Neural cell (in vitro differentiated cells): ENCODE measurements at regions not wholly inside any gene's neighbourhood (a gene's known extent, or its start where the extent isn't known, plus 50 kb on each side); places are given as distances from the start of the nearest gene placed in this dataset.

Source experiments
- EP300 ChIP-seq: fragments of 450-650 bp; conservative IDR thresholded peaks from 2 replicates; pipeline ENCODE4 v1.6.1; 2014; ENCODE audit warnings: antibody characterized with exemption, mild to moderate bottlenecking, moderate library complexity; ENCODE audit not compliant: poor library complexity, severe bottlenecking
- EZH2 ChIP-seq: fragments of 200-600, 300-800 bp; shearing (Covaris generic), sonication (generic); IDR thresholded peaks from 2 replicates; pipeline ENCODE4 v1.6.1; 2014; ENCODE audit warnings: antibody characterized with exemption, low read length, borderline replicate concordance, mild to moderate bottlenecking; ENCODE audit not compliant: insufficient read depth, poor library complexity, severe bottlenecking
- MXI1 ChIP-seq: fragments of 450-650 bp; conservative IDR thresholded peaks from 2 replicates; pipeline ENCODE4 v1.6.1; 2014; ENCODE audit warnings: antibody characterized with exemption, mild to moderate bottlenecking; ENCODE audit not compliant: poor library complexity, severe bottlenecking
- POLR2AphosphoS5 ChIP-seq: IDR thresholded peaks from 2 replicates; pipeline ENCODE4 v1.6.1; 2012
- RAD21 ChIP-seq: fragments of 450-650 bp; conservative IDR thresholded peaks from 2 replicates; pipeline ENCODE4 v1.6.1; 2014; ENCODE audit warnings: antibody characterized with exemption, mild to moderate bottlenecking, moderate library complexity
- TAF1 ChIP-seq: IDR thresholded peaks from 2 replicates; pipeline ENCODE4 v1.6.1; 2012; ENCODE audit warnings: low read depth
- TF ChIP-seq, protein P1 (sequence below): fragments of 450-650 bp; IDR thresholded peaks from 2 replicates; pipeline ENCODE4 v1.5.1; 2014; ENCODE audit warnings: antibody characterized with exemption, mild to moderate bottlenecking, moderate library complexity; ENCODE audit not compliant: poor library complexity, severe bottlenecking
- TF ChIP-seq, protein P2 (sequence below): IDR thresholded peaks from 2 replicates; pipeline ENCODE4 v1.6.1; 2012; ENCODE audit warnings: borderline replicate concordance

GRCh38 chr5:110304176-110304575 is 422.3 kb downstream of the TMEM232 start:
- TF ChIP-seq, protein P1, sequence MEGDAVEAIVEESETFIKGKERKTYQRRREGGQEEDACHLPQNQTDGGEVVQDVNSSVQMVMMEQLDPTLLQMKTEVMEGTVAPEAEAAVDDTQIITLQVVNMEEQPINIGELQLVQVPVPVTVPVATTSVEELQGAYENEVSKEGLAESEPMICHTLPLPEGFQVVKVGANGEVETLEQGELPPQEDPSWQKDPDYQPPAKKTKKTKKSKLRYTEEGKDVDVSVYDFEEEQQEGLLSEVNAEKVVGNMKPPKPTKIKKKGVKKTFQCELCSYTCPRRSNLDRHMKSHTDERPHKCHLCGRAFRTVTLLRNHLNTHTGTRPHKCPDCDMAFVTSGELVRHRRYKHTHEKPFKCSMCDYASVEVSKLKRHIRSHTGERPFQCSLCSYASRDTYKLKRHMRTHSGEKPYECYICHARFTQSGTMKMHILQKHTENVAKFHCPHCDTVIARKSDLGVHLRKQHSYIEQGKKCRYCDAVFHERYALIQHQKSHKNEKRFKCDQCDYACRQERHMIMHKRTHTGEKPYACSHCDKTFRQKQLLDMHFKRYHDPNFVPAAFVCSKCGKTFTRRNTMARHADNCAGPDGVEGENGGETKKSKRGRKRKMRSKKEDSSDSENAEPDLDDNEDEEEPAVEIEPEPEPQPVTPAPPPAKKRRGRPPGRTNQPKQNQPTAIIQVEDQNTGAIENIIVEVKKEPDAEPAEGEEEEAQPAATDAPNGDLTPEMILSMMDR: no peak
- TF ChIP-seq EZH2 (no peak), EP300 (no peak), TAF1 (no peak), MXI1 (no peak), RAD21 (no peak), POLR2AphosphoS5 (no peak)
- TF ChIP-seq, protein P2, sequence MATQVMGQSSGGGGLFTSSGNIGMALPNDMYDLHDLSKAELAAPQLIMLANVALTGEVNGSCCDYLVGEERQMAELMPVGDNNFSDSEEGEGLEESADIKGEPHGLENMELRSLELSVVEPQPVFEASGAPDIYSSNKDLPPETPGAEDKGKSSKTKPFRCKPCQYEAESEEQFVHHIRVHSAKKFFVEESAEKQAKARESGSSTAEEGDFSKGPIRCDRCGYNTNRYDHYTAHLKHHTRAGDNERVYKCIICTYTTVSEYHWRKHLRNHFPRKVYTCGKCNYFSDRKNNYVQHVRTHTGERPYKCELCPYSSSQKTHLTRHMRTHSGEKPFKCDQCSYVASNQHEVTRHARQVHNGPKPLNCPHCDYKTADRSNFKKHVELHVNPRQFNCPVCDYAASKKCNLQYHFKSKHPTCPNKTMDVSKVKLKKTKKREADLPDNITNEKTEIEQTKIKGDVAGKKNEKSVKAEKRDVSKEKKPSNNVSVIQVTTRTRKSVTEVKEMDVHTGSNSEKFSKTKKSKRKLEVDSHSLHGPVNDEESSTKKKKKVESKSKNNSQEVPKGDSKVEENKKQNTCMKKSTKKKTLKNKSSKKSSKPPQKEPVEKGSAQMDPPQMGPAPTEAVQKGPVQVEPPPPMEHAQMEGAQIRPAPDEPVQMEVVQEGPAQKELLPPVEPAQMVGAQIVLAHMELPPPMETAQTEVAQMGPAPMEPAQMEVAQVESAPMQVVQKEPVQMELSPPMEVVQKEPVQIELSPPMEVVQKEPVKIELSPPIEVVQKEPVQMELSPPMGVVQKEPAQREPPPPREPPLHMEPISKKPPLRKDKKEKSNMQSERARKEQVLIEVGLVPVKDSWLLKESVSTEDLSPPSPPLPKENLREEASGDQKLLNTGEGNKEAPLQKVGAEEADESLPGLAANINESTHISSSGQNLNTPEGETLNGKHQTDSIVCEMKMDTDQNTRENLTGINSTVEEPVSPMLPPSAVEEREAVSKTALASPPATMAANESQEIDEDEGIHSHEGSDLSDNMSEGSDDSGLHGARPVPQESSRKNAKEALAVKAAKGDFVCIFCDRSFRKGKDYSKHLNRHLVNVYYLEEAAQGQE: no peak
